SHP77 treated with DMSO at 0.1 percent for 48 hours (cell line): ENCODE measurements at regions not wholly inside any gene's neighbourhood (a gene's known extent, or its start where the extent isn't known, plus 50 kb on each side); places are given as distances from the start of the nearest gene placed in this dataset.
"Not testable (repeated sequence)": the region's sequence is repeated elsewhere in the genome, so short reads cannot be mapped to it uniquely, and the experiment has no call there.

ENCODE experiments used
- DNase-seq: peaks from one replicate; lab custom pipeline; 2025; lab: John Stamatoyannopoulos, UW

- not testable (repeated sequence) for DNase-seq
These were observed 822.6 kb downstream of the TMEM121 start for GRCh38 chr14:106348873-106349540.

GRCh38 chr14:106349678-106350457 is 823.5 kb downstream of the TMEM121 start:
- DNase-seq: not testable (repeated sequence)

- not testable (repeated sequence) for DNase-seq
These were observed 828.8 kb downstream of the TMEM121 start for GRCh38 chr14:106355007-106355791.

- DNase-seq: not testable (repeated sequence)
These were observed 829.7 kb downstream of the TMEM121 start for GRCh38 chr14:106355881-106356642.

GRCh38 chr14:106356643-106356930 is 830.2 kb downstream of the TMEM121 start:
- not testable (repeated sequence) for DNase-seq

GRCh38 chr14:106359157-106359887 is 832.9 kb downstream of the TMEM121 start:
- not testable (repeated sequence) for DNase-seq

GRCh38 chr14:106365371-106365770 is 839.0 kb downstream of the TMEM121 start:
- not testable (repeated sequence) for DNase-seq

- DNase-seq: not testable (repeated sequence)
These were observed 839.5 kb downstream of the TMEM121 start for GRCh38 chr14:106365894-106366293.

GRCh38 chr14:106366971-106367370 is 840.6 kb downstream of the TMEM121 start:
- DNase-seq: not testable (repeated sequence)

GRCh38 chr14:106369456-106369855 is 843.1 kb downstream of the TMEM121 start:
- not testable (repeated sequence) for DNase-seq

- peak; percentile 42 for DNase-seq
These were observed 846.7 kb downstream of the TMEM121 start for GRCh38 chr14:106372870-106373652.

- not testable (repeated sequence) for DNase-seq
These were observed 847.3 kb downstream of the TMEM121 start for GRCh38 chr14:106373653-106374110.

- DNase-seq: no peak
These were observed 851.0 kb downstream of the TMEM121 start for GRCh38 chr14:106377432-106377831.

- DNase-seq: no peak
These were observed 851.8 kb downstream of the TMEM121 start for GRCh38 chr14:106378191-106378590.

- DNase-seq: no peak
These were observed 854.4 kb downstream of the TMEM121 start for GRCh38 chr14:106380740-106381139.

- not testable (repeated sequence) for DNase-seq
These were observed 862.8 kb downstream of the TMEM121 start for GRCh38 chr14:106389186-106389585.

- no peak for DNase-seq
These were observed 864.0 kb downstream of the TMEM121 start for GRCh38 chr14:106390401-106390800.

- DNase-seq: no peak
These were observed 864.6 kb downstream of the TMEM121 start for GRCh38 chr14:106390947-106391346.

GRCh38 chr14:106393742-106394141 is 867.4 kb downstream of the TMEM121 start:
- DNase-seq: no peak

- DNase-seq: no peak
These were observed 869.2 kb downstream of the TMEM121 start for GRCh38 chr14:106395456-106396050.
